Rectal smooth muscle tissue (tissue), 1 donor: ENCODE measurements at regions not wholly inside any gene's neighbourhood (a gene's known extent, or its start where the extent isn't known, plus 50 kb on each side); places are given as distances from the start of the nearest gene placed in this dataset.
"Not testable (repeated sequence)": the region's sequence is repeated elsewhere in the genome, so short reads cannot be mapped to it uniquely, and the experiment has no call there.

Source experiments
- H3K27ac ChIP-seq: one replicate; pipeline ENCODE4 v1.7.0; 2013; ENCODE audit warnings: low read depth, low read length, inconsistent platforms
- H3K27me3 ChIP-seq: one replicate; pipeline ENCODE4 v1.7.0; 2013; ENCODE audit warnings: low read length; ENCODE audit not compliant: control insufficient read depth, insufficient read depth
- H3K36me3 ChIP-seq: one replicate; pipeline ENCODE4 v1.7.0; 2013; ENCODE audit warnings: low read length; ENCODE audit not compliant: control insufficient read depth, insufficient read depth
- H3K4me1 ChIP-seq: one replicate; pipeline ENCODE4 v1.7.0; 2013; ENCODE audit warnings: low read length; ENCODE audit not compliant: control insufficient read depth, insufficient read depth
- H3K4me3 ChIP-seq: one replicate; pipeline ENCODE4 v1.7.0; 2013; ENCODE audit warnings: low read length
- H3K9ac ChIP-seq: one replicate; pipeline ENCODE4 v1.7.0; 2013; ENCODE audit warnings: low read length

DNA sequence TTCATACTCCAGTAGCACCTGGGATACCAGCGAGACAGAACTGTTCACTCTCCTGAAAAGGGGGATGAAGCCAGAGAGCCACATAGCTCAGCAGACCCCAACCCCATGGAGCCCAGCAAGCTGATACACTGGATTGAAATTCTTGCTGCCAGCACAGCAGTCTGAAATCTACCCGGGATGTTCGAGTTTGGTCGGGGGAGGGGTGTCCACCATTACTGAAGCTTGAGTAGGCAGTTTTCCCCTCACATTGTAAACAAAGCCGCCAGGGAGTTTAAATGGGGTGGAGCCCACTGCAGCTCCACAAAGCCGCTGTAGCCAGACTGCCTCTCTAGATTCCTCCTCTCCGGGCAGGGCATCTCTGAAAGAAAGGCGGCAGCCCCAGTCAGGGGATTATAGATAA lies 243.7 kb upstream of the RASGEF1B start:
- not testable (repeated sequence) for H3K27ac ChIP-seq, H3K9ac ChIP-seq, H3K4me1 ChIP-seq, H3K27me3 ChIP-seq, H3K36me3 ChIP-seq, H3K4me3 ChIP-seq

DNA sequence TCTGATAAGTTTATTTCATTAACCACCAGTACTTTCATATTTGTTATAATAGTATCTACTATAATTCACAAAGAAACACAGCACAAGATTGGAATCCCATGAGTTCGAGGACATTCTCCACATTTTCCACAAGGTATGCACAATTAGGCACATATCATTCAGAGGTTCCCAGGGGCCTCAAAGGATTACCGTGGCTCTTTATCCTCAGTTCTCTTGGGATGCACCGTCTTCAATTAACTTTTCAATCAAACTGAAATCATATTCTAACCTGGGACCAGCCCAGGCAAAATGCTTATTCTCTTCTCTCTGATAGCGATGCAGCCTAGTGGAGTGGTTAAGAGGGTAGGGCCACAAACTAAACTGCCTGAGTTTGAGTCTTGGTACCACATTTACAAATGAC lies 242.6 kb upstream of the RASGEF1B start:
- no peak overlapping the region for H3K4me3 ChIP-seq
- no peaks in the 10 kb centered on the region for H3K4me1 ChIP-seq
- H3K27me3 ChIP-seq, result no peaks in the 10 kb centered on the region
- no peak overlapping the region for H3K27ac ChIP-seq
- no peaks in the 10 kb centered on the region for H3K36me3 ChIP-seq
- no peak overlapping the region for H3K9ac ChIP-seq

DNA sequence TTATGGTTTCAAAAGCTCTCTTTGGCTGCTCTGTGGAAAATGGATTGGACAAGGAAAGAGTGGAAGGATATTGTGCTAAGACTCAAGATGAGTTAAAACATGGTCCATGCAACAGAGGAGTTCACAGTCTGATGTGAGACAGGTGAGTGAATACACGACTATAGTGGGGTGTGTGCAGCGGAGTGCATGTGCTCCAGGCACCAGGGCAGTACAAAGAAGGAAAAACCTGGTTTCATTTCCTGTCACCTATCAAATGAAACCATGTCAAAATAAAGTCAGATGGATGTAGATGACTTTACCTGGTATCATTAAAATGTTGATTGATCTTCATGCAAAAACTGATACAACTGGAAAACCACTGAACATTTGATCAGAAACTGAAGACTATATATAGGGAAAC lies 241.0 kb upstream of the RASGEF1B start:
- Histone ChIP-seq H3K36me3 (no peaks in the 10 kb centered on the region), H3K4me1 (no peaks in the 10 kb centered on the region), H3K4me3 (no peak overlapping the region), H3K27ac (no peak overlapping the region), H3K27me3 (no peaks in the 10 kb centered on the region), H3K9ac (no peak overlapping the region)

DNA sequence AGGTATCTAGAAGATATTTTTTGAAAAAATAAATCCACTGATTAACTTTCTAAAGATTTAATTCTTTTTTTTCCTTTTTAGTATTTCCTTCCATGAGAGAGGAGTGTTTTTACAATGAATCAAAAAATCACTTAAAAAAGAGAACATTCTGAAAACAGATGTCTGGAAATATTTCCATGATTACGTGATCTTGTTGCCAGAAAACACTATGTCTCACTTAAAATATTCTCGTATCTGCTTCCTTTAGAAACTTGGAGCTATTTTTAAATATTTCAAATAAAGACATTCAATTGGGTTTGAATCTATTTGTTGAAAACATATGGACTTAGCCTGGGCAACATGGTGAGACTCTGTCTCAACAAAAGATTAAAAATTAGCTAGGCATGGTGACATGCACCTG lies 232.8 kb upstream of the RASGEF1B start:
- Histone ChIP-seq H3K4me3 (no peak overlapping the region), H3K4me1 (no peaks in the 10 kb centered on the region), H3K27me3 (no peaks in the 10 kb centered on the region), H3K36me3 (no peaks in the 10 kb centered on the region), H3K9ac (no peak overlapping the region), H3K27ac (no peak overlapping the region)

DNA sequence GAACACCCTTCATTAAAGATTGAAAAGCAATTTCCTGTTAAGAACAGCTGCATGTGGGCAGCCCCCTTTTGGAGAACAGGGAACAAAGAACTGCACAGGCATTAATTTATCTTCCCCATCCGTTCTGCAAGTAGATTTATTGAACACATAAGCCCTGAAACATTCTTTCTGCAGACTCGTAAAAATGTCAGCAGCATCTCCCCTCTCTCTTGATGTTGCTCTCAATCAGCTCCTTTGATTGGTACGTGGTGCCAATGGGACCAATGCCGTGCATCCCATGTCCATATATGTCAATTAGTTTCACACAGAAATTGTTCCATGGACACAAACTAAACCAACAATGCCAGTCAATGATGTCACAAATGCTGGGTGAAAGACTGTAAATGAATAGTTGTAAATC lies 228.5 kb upstream of the RASGEF1B start:
- H3K9ac ChIP-seq, result no peak overlapping the region
- H3K4me1 ChIP-seq, result no peaks in the 10 kb centered on the region
- no peak overlapping the region for H3K4me3 ChIP-seq
- H3K36me3 ChIP-seq, result no peaks in the 10 kb centered on the region
- no peak overlapping the region for H3K27ac ChIP-seq
- H3K27me3 ChIP-seq, result no peaks in the 10 kb centered on the region

DNA sequence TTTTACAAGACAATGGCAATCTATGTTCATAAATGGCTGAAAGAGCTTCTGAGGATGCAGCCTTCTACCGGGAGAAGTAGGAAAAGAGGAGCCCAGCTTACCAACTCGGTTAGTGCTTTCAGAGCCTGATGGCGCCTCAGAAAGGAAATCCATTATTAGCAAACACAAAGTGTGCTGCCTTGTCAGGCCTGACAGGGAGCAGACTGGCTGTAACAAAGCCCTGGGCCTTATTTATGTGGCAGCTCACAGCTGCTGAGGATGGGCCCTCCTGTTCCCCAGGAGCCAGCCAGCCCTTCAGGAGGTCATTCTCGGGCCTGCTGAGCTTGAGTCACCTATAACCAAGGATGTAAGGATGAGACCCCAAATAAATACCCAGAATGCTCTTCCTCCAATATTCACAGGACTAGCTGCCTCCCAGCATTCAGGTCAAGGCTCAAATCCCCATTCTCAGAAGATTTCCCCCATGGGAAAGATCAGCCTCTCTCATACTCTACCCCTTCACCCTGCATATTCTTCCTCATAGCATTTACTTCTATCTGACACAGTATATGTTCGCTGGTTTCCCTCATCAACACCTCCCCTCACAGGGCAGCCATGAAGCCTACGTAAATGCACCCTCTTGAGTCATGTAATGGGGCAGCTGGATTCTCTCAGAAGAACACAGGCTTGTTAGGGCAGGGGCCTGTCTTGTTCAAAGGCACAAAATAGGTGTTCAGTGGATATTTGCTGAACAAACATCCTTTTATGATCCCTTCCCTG lies 227.0 kb upstream of the RASGEF1B start:
- no peak overlapping the region for H3K27ac ChIP-seq
- no peaks in the 10 kb centered on the region for H3K4me1 ChIP-seq
- no peak overlapping the region for H3K9ac ChIP-seq
- H3K4me3 ChIP-seq, result no peak overlapping the region
- no peaks in the 10 kb centered on the region for H3K27me3 ChIP-seq
- no peaks in the 10 kb centered on the region for H3K36me3 ChIP-seq

DNA sequence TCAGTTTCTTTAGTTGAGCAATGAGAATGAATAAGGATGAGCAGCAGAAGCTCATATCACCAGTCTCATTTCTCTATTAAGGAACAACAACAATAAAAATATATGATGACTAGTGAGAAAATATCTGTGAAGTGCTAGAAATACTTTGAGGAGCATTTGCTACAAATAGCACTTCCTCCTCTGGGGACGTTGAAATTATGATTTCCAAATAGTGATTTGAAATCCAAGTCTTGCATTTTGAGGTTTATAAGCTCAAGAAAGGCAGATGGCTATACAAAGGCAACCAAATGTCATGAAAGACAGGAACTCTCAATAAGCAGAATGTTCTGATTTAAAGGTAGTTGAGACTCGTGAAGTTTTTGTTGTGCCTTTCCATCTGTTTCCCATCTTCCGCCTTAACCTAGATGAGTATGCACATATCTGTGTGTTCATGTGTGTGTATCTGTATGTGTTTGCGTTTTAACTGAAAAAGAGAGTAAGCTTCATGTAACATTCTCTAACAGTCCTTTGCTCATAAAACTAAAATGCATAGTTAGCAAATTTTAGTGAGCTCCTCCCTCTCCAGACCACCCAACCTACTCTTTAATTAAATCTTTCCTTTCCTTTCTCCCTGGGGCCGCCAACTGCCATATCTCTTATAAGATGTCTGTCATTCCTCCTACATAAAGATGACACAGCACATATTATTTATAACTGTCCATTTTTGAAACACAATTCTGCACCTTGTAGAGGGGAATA lies 222.6 kb upstream of the RASGEF1B start:
- Histone ChIP-seq H3K9ac (no peak overlapping the region), H3K36me3 (no peaks in the 10 kb centered on the region), H3K4me3 (no peak overlapping the region), H3K27me3 (no peaks in the 10 kb centered on the region), H3K4me1 (no peaks in the 10 kb centered on the region), H3K27ac (no peak overlapping the region)

DNA sequence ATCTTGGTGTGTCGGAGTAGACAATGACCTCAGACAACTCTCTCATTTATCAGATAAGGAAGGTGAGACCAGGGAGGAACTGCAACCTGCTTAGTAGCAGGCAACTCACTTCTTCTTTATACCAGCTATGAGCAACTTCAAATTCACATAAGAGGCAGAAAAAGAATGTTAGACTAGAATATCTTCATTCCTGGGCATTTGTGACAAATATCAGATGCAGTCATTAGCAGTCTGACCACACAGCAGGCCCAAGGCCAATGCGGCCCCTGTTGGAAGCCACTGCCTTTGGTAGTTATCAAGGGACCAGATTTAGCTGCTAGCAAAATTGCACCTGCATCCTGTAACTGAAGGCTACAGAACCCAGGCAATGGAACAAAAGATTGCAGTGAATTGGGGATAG lies 219.2 kb upstream of the RASGEF1B start:
- Histone ChIP-seq H3K4me1 (no peaks in the 10 kb centered on the region), H3K36me3 (no peaks in the 10 kb centered on the region), H3K27me3 (no peaks in the 10 kb centered on the region), H3K4me3 (no peak overlapping the region), H3K27ac (no peak overlapping the region), H3K9ac (no peak overlapping the region)

DNA sequence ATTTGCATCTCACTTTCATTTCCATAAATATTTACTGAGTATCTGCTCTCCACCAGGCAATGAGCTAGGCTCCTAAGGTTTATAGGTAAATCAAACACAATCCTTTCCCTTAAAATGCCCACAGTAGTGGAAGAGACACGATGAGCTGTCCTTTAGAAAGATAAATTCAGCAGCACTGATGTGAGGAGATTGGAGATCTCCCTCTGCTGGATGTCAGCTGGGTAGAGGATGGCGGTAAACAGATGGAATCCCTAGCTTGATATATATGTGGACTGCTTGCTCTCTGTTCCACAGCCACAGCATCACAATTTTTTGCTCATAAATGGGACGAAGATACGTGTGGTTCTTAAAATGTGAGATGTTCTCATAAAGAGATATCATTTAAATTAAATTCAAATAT lies 216.4 kb upstream of the RASGEF1B start:
- H3K9ac ChIP-seq, result no peak overlapping the region
- no peaks in the 10 kb centered on the region for H3K4me1 ChIP-seq
- no peaks in the 10 kb centered on the region for H3K27me3 ChIP-seq
- H3K27ac ChIP-seq, result no peak overlapping the region
- no peaks in the 10 kb centered on the region for H3K36me3 ChIP-seq
- no peak overlapping the region for H3K4me3 ChIP-seq

DNA sequence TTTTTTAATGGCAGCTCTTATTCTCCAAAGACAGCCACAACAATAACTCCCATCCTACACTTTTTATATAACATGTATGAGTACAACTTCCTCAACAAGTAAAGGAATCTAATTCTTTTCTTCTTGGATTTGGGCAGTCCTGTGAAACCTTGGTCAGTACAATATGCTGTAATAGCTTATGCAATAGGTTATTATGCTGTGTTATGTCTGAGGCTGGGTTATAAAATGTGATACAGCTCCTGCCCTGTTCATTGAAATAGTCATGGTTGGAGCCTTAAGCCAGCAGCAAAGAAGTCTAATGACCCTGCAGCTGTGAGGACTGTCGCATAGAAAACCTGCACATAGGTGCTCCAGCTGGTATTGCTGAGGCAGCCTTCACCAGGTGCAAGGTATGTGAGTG lies 215.8 kb upstream of the RASGEF1B start:
- H3K4me1 ChIP-seq, result no peaks in the 10 kb centered on the region
- no peak overlapping the region for H3K27ac ChIP-seq
- no peak overlapping the region for H3K4me3 ChIP-seq
- H3K27me3 ChIP-seq, result no peaks in the 10 kb centered on the region
- no peaks in the 10 kb centered on the region for H3K36me3 ChIP-seq
- no peak overlapping the region for H3K9ac ChIP-seq

DNA sequence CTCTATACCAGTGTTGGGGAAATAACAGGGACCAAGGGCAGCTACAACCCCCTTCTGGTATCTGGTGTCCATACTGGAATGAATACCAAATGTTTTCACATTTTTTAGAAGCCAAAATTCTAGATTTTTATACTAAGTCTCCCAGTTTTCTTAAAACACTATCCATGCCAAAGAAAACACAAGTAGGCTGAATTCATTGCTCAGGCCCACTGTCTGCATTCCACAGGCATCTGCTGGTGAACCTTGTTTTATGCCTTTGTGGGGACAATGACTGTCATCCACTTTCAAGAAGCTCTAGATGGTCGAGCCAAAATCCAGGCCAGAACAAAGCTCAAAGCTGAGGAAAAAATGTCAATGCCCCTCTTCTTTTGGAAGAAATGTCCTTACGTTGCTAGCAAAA lies 213.4 kb upstream of the RASGEF1B start:
- no peak overlapping the region for H3K27ac ChIP-seq
- no peak overlapping the region for H3K9ac ChIP-seq
- no peak overlapping the region for H3K4me3 ChIP-seq
- H3K27me3 ChIP-seq, result no peaks in the 10 kb centered on the region
- no peaks in the 10 kb centered on the region for H3K4me1 ChIP-seq
- H3K36me3 ChIP-seq, result no peaks in the 10 kb centered on the region

DNA sequence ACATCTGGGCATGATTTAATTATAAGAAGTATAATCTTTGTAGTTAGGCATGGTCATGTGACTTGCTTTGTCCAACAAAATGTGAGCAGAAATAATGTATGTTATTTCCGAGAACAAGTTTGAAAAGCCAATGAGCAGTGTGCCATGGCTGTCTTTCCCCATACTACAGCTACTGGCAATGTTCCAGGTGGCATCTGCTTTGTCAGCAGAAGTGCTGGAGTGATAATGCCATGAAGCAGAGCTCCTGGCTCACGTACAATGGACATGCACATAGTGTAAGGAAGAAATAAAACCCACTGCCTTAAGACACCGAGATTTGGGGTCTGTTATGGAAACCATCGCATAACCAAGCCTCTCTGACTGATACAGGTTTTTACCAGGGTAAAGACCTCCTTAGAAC lies 212.6 kb upstream of the RASGEF1B start:
- Histone ChIP-seq H3K27me3 (no peaks in the 10 kb centered on the region), H3K36me3 (no peaks in the 10 kb centered on the region), H3K4me1 (no peaks in the 10 kb centered on the region), H3K27ac (no peak overlapping the region), H3K9ac (no peak overlapping the region), H3K4me3 (no peak overlapping the region)

DNA sequence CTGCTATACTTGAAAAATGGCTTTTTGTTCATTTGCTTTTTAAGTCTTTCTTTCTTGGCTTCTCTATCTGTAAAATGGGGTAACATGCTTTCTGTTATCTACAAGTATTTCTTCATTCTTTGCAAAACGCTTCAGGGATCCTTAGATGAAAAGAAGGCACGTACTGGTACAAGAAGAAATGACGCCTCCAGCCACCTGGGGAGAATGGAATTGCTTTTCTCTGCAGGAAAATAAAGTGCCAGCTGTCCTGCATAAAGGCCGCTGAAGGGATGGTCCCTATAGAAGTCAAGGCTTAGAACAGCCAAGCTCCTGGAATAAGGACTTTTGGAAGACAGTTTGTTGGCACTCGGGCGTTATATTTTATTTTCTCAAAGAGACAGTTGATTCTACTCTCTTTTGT lies 210.8 kb upstream of the RASGEF1B start:
- no peaks in the 10 kb centered on the region for H3K36me3 ChIP-seq

More for the DNA sequence above, 210.8 kb upstream of the RASGEF1B start:
- no peak overlapping the region for H3K4me3 ChIP-seq
- no peak overlapping the region for H3K27ac ChIP-seq
- H3K9ac ChIP-seq, result no peak overlapping the region
- H3K27me3 ChIP-seq, result no peaks in the 10 kb centered on the region
- H3K4me1 ChIP-seq, result no peaks in the 10 kb centered on the region
